Astrocyte (in vitro differentiated cells and primary cell): ENCODE measurements at regions not wholly inside any gene's neighbourhood (a gene's known extent, or its start where the extent isn't known, plus 50 kb on each side); places are given as distances from the start of the nearest gene placed in this dataset.

Experiments used
- DNase-seq: peaks from one replicate; pipeline ENCODE4 v3.0.0-alpha.2; 2010; ENCODE audit warnings: low read depth
- FAIRE-seq: peaks from 2 replicates; lab custom pipeline; 2011; peaks lifted over from hg19 to GRCh38; lab: Jason Lieb, UNC
- H2AFZ ChIP-seq: 2 replicates; pipeline ENCODE4 v1.6.0; 2012; ENCODE audit warnings: low read depth, low read length, inconsistent platforms
- H3K27ac ChIP-seq: 2 replicates; pipeline ENCODE4 v1.5.1; 2011; ENCODE audit warnings: low read depth, low read length, inconsistent platforms
- H3K27me3 ChIP-seq: 2 replicates; pipeline ENCODE4 v1.6.0; 2011; ENCODE audit warnings: low read length, inconsistent platforms; ENCODE audit not compliant: insufficient read depth
- H3K36me3 ChIP-seq: 2 replicates; pipeline ENCODE4 v1.5.1; 2011; ENCODE audit warnings: low read length, inconsistent platforms; ENCODE audit not compliant: insufficient read depth
- H3K4me1 ChIP-seq: 2 replicates; pipeline ENCODE4 v1.5.1; 2011; ENCODE audit warnings: low read length, inconsistent platforms; ENCODE audit not compliant: insufficient read depth
- H3K4me2 ChIP-seq: 2 replicates; pipeline ENCODE4 v1.6.0; 2012; ENCODE audit warnings: low read length, inconsistent platforms
- H3K4me3 ChIP-seq: 2 replicates; pipeline ENCODE4 v1.5.1; 2011; ENCODE audit warnings: low read depth, mild to moderate bottlenecking, low read length, inconsistent platforms; ENCODE audit not compliant: insufficient read depth
- H3K79me2 ChIP-seq: 2 replicates; pipeline ENCODE4 v1.6.0; 2012; ENCODE audit warnings: mild to moderate bottlenecking, low read length, inconsistent platforms; ENCODE audit not compliant: insufficient read depth
- H3K9ac ChIP-seq: 2 replicates; pipeline ENCODE4 v1.6.0; 2012; ENCODE audit warnings: mild to moderate bottlenecking, low read length, inconsistent platforms
- H3K9me3 ChIP-seq: 2 replicates; pipeline ENCODE4 v1.5.1; 2012; ENCODE audit warnings: low read depth, mild to moderate bottlenecking, low read length, inconsistent platforms; ENCODE audit not compliant: insufficient read depth
- H4K20me1 ChIP-seq: 2 replicates; pipeline ENCODE4 v1.6.0; 2012; ENCODE audit warnings: low read length, inconsistent platforms; ENCODE audit not compliant: insufficient read depth
- H3K27ac Mint-ChIP-seq: one replicate; pipeline ENCODE4 v1.8.0; 2021; ENCODE audit warnings: mild to moderate bottlenecking, mixed read lengths; ENCODE audit not compliant: unreplicated experiment
- H3K27me3 Mint-ChIP-seq: one replicate; pipeline ENCODE4 v1.8.0; 2021; ENCODE audit warnings: low read depth, mixed read lengths; ENCODE audit not compliant: unreplicated experiment
- H3K36me3 Mint-ChIP-seq: one replicate; pipeline ENCODE4 v1.8.0; 2021; ENCODE audit warnings: low read depth, mixed read lengths; ENCODE audit not compliant: unreplicated experiment
- H3K4me1 Mint-ChIP-seq: one replicate; pipeline ENCODE4 v1.8.0; 2021; ENCODE audit warnings: low read depth, mixed read lengths; ENCODE audit not compliant: unreplicated experiment
- H3K4me3 Mint-ChIP-seq: one replicate; pipeline ENCODE4 v1.8.0; 2021; ENCODE audit warnings: mild to moderate bottlenecking, moderate library complexity, mixed read lengths; ENCODE audit not compliant: unreplicated experiment
- H3K9me3 Mint-ChIP-seq: one replicate; pipeline ENCODE4 v1.8.0; 2021; ENCODE audit warnings: mild to moderate bottlenecking, mixed read lengths; ENCODE audit not compliant: unreplicated experiment
- EZH2 ChIP-seq: IDR thresholded peaks from 2 replicates; pipeline ENCODE4 v1.6.1; 2012; ENCODE audit warnings: mild to moderate bottlenecking, low read length, inconsistent platforms; ENCODE audit not compliant: insufficient read depth
- TF ChIP-seq, protein P1 (sequence below): IDR thresholded peaks from 2 replicates; pipeline ENCODE4 v1.5.1; 2011; ENCODE audit warnings: low read depth, mild to moderate bottlenecking, inconsistent platforms, low read length, moderate library complexity; ENCODE audit not compliant: insufficient read depth

DNA sequence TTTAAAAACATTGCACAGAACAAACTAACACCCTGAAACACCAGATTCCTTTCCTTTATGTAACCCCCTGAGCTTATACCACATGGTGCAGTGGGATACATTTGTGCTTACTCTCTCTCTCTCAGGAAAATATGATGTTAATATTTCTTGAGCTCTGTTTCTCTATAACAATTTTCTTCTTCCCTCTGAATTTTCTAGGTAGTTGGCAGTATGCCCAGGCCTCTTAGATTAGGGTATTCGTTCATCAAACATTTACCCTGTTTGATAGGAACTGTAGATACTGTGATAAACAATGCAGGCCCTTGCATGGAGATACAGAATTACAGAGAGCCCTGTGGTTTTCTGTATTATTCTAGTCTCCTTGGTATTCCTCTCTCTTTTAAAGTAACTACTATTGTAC, 567.8 kb downstream of the IPMK start:
- FAIRE-seq (no peak), DNase-seq (peak; percentile 10)
- Histone ChIP-seq H3K4me2 (no peak overlapping the region), H2AFZ (no peak overlapping the region), H4K20me1 (no peaks in the 10 kb centered on the region), H3K4me1 (peaks cover 10% of the 10 kb centered on the region), H3K9me3 (no peaks in the 10 kb centered on the region), H3K4me3 (no peak overlapping the region), H3K27ac (no peak overlapping the region), H3K79me2 (no peaks in the 10 kb centered on the region), H3K9ac (no peak overlapping the region), H3K36me3 (no peaks in the 10 kb centered on the region), H3K27me3 (no peaks in the 10 kb centered on the region)
- no peaks in the 10 kb centered on the region for H3K27me3 Mint-ChIP-seq
- peaks cover 38% of the 10 kb centered on the region for H3K4me1 Mint-ChIP-seq
- no peaks in the 10 kb centered on the region for H3K9me3 Mint-ChIP-seq
- H3K4me3 Mint-ChIP-seq = no peak overlapping the region
- H3K27ac Mint-ChIP-seq = peak overlapping the region; percentile 54
- H3K36me3 Mint-ChIP-seq = no peaks in the 10 kb centered on the region
- no peak for TF ChIP-seq EZH2
- TF ChIP-seq, protein P1, sequence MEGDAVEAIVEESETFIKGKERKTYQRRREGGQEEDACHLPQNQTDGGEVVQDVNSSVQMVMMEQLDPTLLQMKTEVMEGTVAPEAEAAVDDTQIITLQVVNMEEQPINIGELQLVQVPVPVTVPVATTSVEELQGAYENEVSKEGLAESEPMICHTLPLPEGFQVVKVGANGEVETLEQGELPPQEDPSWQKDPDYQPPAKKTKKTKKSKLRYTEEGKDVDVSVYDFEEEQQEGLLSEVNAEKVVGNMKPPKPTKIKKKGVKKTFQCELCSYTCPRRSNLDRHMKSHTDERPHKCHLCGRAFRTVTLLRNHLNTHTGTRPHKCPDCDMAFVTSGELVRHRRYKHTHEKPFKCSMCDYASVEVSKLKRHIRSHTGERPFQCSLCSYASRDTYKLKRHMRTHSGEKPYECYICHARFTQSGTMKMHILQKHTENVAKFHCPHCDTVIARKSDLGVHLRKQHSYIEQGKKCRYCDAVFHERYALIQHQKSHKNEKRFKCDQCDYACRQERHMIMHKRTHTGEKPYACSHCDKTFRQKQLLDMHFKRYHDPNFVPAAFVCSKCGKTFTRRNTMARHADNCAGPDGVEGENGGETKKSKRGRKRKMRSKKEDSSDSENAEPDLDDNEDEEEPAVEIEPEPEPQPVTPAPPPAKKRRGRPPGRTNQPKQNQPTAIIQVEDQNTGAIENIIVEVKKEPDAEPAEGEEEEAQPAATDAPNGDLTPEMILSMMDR = no peak

- FAIRE-seq (peak; percentile 59), DNase-seq (peak; percentile 84)
- Histone ChIP-seq H3K9ac (peak overlapping the region; percentile 77), H2AFZ (peak overlapping the region; percentile 48), H3K36me3 (no peaks in the 10 kb centered on the region), H3K4me2 (peak overlapping the region; percentile 69), H3K9me3 (no peaks in the 10 kb centered on the region), H3K4me1 (peaks cover 18% of the 10 kb centered on the region), H4K20me1 (no peaks in the 10 kb centered on the region), H3K4me3 (peak overlapping the region; percentile 9), H3K79me2 (no peaks in the 10 kb centered on the region), H3K27me3 (no peaks in the 10 kb centered on the region), H3K27ac (peak overlapping the region; percentile 94)
- H3K27me3 Mint-ChIP-seq = no peaks in the 10 kb centered on the region
- H3K9me3 Mint-ChIP-seq = no peaks in the 10 kb centered on the region
- peak overlapping the region; percentile 90 for H3K27ac Mint-ChIP-seq
- peaks cover 49% of the 10 kb centered on the region for H3K4me1 Mint-ChIP-seq
- H3K4me3 Mint-ChIP-seq = no peak overlapping the region
- H3K36me3 Mint-ChIP-seq = no peaks in the 10 kb centered on the region
- no peak for TF ChIP-seq EZH2
- TF ChIP-seq, protein P1 = no peak
Observed at GRCh38 chr10:57696641-57697040, 571.1 kb downstream of the IPMK start.

DNA sequence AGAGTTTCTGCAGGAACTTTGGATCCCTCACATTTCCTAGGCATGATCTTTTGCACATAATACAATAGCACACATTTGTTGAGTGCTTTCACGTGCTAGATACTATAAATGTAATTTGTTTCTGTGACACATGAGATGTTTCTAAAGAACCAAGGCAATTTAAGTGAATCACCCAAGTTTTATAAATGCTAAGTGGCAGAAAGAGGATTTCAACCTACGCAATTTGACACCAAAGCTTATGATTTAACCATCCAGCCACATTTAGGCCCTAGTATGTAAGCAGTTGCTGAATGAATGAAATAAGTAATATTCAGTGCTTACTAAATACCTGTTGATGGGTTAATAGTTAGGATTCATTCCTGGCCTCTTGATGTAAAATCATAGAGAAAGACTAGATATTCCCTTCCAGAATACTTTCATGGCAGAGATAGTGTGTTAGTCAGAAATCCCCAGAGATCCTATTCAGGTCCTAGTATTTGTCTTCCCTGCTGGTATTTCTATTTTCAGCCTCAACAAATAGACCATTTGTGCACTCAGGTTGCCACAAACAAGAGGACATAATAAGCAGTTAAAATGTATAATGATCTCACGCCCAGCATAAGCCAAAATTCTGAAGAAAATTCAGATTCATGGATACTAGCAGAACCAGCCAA, 572.6 kb downstream of the IPMK start:
- Mint-ChIP-seq H3K27me3 (no peaks in the 10 kb centered on the region), H3K4me1 (peaks cover 50% of the 10 kb centered on the region), H3K9me3 (peaks cover 4% of the 10 kb centered on the region), H3K4me3 (no peak overlapping the region), H3K36me3 (no peaks in the 10 kb centered on the region), H3K27ac (peak overlapping the region; percentile 81)
- Histone ChIP-seq H3K9me3 (no peaks in the 10 kb centered on the region), H3K79me2 (no peaks in the 10 kb centered on the region), H3K27me3 (no peaks in the 10 kb centered on the region), H3K4me2 (no peak overlapping the region), H3K36me3 (no peaks in the 10 kb centered on the region), H4K20me1 (no peaks in the 10 kb centered on the region), H3K27ac (peak overlapping the region; percentile 9), H3K4me3 (no peak overlapping the region), H3K4me1 (peaks cover 18% of the 10 kb centered on the region), H2AFZ (no peak overlapping the region), H3K9ac (no peak overlapping the region)
- FAIRE-seq = no peak
- TF ChIP-seq EZH2 = no peak
- TF ChIP-seq, protein P1 = no peak
- DNase-seq = peak; percentile 36
